UCSD-AML1 (cell line): ENCODE measurements at regions not wholly inside any gene's neighbourhood (a gene's known extent, or its start where the extent isn't known, plus 50 kb on each side); places are given as distances from the start of the nearest gene placed in this dataset.
"Not testable (repeated sequence)": the region's sequence is repeated elsewhere in the genome, so short reads cannot be mapped to it uniquely, and the experiment has no call there.

ENCODE experiments used
- DNase-seq: peaks from one replicate; lab custom pipeline; 2025; ENCODE audit not compliant: unreplicated experiment; lab: John Stamatoyannopoulos, UW

GRCh38 chr13:22789916-22790315 is 390.9 kb upstream of the SGCG start:
- no peak for DNase-seq

GRCh38 chr13:22793598-22794134 is 387.1 kb upstream of the SGCG start:
- no peak for DNase-seq

GRCh38 chr13:22800526-22801401 is 380.0 kb upstream of the SGCG start:
- DNase-seq = no peak

- no peak for DNase-seq
Observed at GRCh38 chr13:22801402-22802003, 379.3 kb upstream of the SGCG start.

GRCh38 chr13:22812793-22813192 is 368.0 kb upstream of the SGCG start:
- no peak for DNase-seq

- not testable (repeated sequence) for DNase-seq
Observed at GRCh38 chr13:22813531-22814377, 367.0 kb upstream of the SGCG start.

- not testable (repeated sequence) for DNase-seq
Observed at GRCh38 chr13:22814433-22814832, 366.3 kb upstream of the SGCG start.

- DNase-seq = no peak
Observed at GRCh38 chr13:22821589-22821988, 359.2 kb upstream of the SGCG start.

GRCh38 chr13:22825186-22825585 is 355.6 kb upstream of the SGCG start:
- DNase-seq = no peak

GRCh38 chr13:22828081-22828480 is 352.7 kb upstream of the SGCG start:
- DNase-seq = no peak

- no peak for DNase-seq
Observed at GRCh38 chr13:22836475-22836874, 344.3 kb upstream of the SGCG start.

- DNase-seq = no peak
Observed at GRCh38 chr13:22837980-22838647, 342.7 kb upstream of the SGCG start.

GRCh38 chr13:22839603-22840530 is 340.9 kb upstream of the SGCG start:
- no peak for DNase-seq

- DNase-seq = no peak
Observed at GRCh38 chr13:22846551-22846950, 334.2 kb upstream of the SGCG start.

- DNase-seq = no peak
Observed at GRCh38 chr13:22848539-22849052, 332.2 kb upstream of the SGCG start.

- DNase-seq = no peak
Observed at GRCh38 chr13:22855926-22856325, 324.9 kb upstream of the SGCG start.

GRCh38 chr13:22858980-22859379 is 321.8 kb upstream of the SGCG start:
- DNase-seq = not testable (repeated sequence)

- DNase-seq = not testable (repeated sequence)
Observed at GRCh38 chr13:22859411-22859810, 321.4 kb upstream of the SGCG start.

GRCh38 chr13:22861958-22862466 is 318.8 kb upstream of the SGCG start:
- DNase-seq = no peak
